K562 (cell line): ENCODE measurements at regions not wholly inside any gene's neighbourhood (a gene's known extent, or its start where the extent isn't known, plus 50 kb on each side); places are given as distances from the start of the nearest gene placed in this dataset.

Experiments
- ATAC-seq: fragments of 200-7000 bp; cut with Tn5 transposase; 3 replicates; pipeline ENCODE4 v1.9.1; 2020; ENCODE audit warnings: moderate library complexity
- BruUV-seq: library from RNA; stranded (reverse); fragments of 400-500 nt; replicated peaks from 2 replicates; lab custom pipeline; 2021; lab: Mats Ljungman, UMichigan
- CTCF ChIA-PET: fragments of 300-600 bp; formaldehyde crosslinking; extraction: SDS; loops from one replicate; lab custom pipeline; 2021; ENCODE audit warnings: low intra/inter-chr PET ratio; lab: Yijun Ruan, JAX
- POLR2A ChIA-PET: fragments of 300-600, 350-650 bp; sonication (Branson Sonifier 250); formaldehyde crosslinking; extraction: SDS; loops from one replicate; lab custom pipeline; 2021; ENCODE audit warnings: antibody characterized with exemption, inconsistent platforms; lab: Yijun Ruan, JAX
- DNase-seq, 4 experiments: peaks; one replicate each; pipeline versions ENCODE4 v3.0.0 to v3.0.0-alpha.2; 2011 to 2018; ENCODE audit warnings: low spot score in 3 of 4, mixed read lengths in 3 of 4; ENCODE audit errors: extremely low read depth in 1 of 4
- FAIRE-seq: peaks from 2 replicates; lab custom pipeline; 2011; peaks lifted over from hg19 to GRCh38; lab: Jason Lieb, UNC
- H2AFZ ChIP-seq: 2 replicates; pipeline ENCODE4 v1.6.0; 2011; ENCODE audit warnings: low read depth, low read length, control low read depth, inconsistent platforms
- H3K27ac ChIP-seq: fragments of 200-600 bp; 3 replicates; pipeline ENCODE4 v1.8.0; 2011; ENCODE audit warnings: low read depth, mild to moderate bottlenecking, control low read depth, inconsistent platforms, low read length, moderate library complexity, mixed read lengths; ENCODE audit errors: extremely low read depth
- H3K27me3 ChIP-seq, 2 experiments: fragments of 300-600 bp in 1 of 2; 2 replicates in 1 of 2; 3 replicates in 1 of 2; pipeline versions ENCODE4 v1.6.0 to v1.8.0; 2011; ENCODE audit warnings: inconsistent platforms in 2 of 2, low read length in 2 of 2, mild to moderate bottlenecking in 1 of 2, mixed read lengths in 1 of 2, moderate library complexity in 1 of 2; ENCODE audit not compliant: control insufficient read depth in 2 of 2, insufficient read depth in 2 of 2
- H3K36me3 ChIP-seq: fragments of 300-600 bp; 3 replicates; pipeline ENCODE4 v1.8.0; 2011; ENCODE audit warnings: mild to moderate bottlenecking, low read length, inconsistent platforms; ENCODE audit not compliant: control insufficient read depth, insufficient read depth
- H3K4me1 ChIP-seq, 2 experiments: fragments of 200-600 bp in 1 of 2; replicated peaks in 1 of 2; 2 replicates in 1 of 2; 3 replicates in 1 of 2; pipeline versions ENCODE4 v1.5.1 to v1.8.0; 2011; ENCODE audit warnings: inconsistent platforms in 2 of 2, low read length in 2 of 2, mild to moderate bottlenecking in 1 of 2, mixed read lengths in 1 of 2, moderate library complexity in 1 of 2; ENCODE audit not compliant: control insufficient read depth in 2 of 2, insufficient read depth in 2 of 2
- H3K4me2 ChIP-seq: 2 replicates; pipeline ENCODE4 v1.6.1; 2011; ENCODE audit warnings: low read length, control low read depth, inconsistent platforms, mixed read lengths; ENCODE audit not compliant: insufficient read depth
- H3K4me3 ChIP-seq: fragments of 200-600 bp; sonication (generic), shearing (Covaris generic); 2 replicates; pipeline ENCODE4 v1.5.1; 2016; ENCODE audit warnings: control low read depth, inconsistent platforms
- H3K79me2 ChIP-seq: fragments of 200-600 bp; 3 replicates; pipeline ENCODE4 v1.8.0; 2011; ENCODE audit warnings: low read length, inconsistent platforms; ENCODE audit not compliant: control insufficient read depth, insufficient read depth
- H3K9ac ChIP-seq, 2 experiments: 2 replicates each; pipeline versions ENCODE4 v1.6.0 to v1.6.1; 2011; ENCODE audit warnings: low read depth in 2 of 2, low read length in 2 of 2, control low read depth in 1 of 2, inconsistent platforms in 1 of 2, mild to moderate bottlenecking in 1 of 2, mixed read lengths in 1 of 2; ENCODE audit not compliant: insufficient read depth in 1 of 2
- H3K9me1 ChIP-seq: one replicate; pipeline ENCODE4 v1.6.0; 2011; ENCODE audit warnings: inconsistent platforms, mild to moderate bottlenecking, low read length, moderate library complexity; ENCODE audit not compliant: control insufficient read depth, insufficient read depth
- H3K9me3 ChIP-seq: replicated peaks from 2 replicates; pipeline ENCODE4 v1.5.1; 2011; ENCODE audit warnings: low read depth, low read length, inconsistent platforms; ENCODE audit not compliant: control insufficient read depth, insufficient read depth
- H4K20me1 ChIP-seq: replicated peaks from 2 replicates; pipeline ENCODE4 v1.6.1; 2011; ENCODE audit warnings: low read length, inconsistent platforms, mixed read lengths; ENCODE audit not compliant: control insufficient read depth, insufficient read depth
- FOXJ2 ChIP-seq: fragments of 200-800 bp; sonication (Bioruptor generic); IDR thresholded peaks from 2 replicates; pipeline ENCODE4 v1.6.1; 2016; ENCODE audit warnings: missing genetic modification characterization, missing compliant biosample characterization
- MCM3 ChIP-seq: fragments of 450-650 bp; IDR thresholded peaks from 2 replicates; pipeline ENCODE4 v1.6.1; 2016
- RAD21 ChIP-seq, 2 experiments: fragments of 250-450 bp in 1 of 2; fragments of 450-650 bp in 1 of 2; sonication (Bioruptor Pico) in 1 of 2; formaldehyde crosslinking in 1 of 2; IDR thresholded peaks in 1 of 2; conservative IDR thresholded peaks in 1 of 2; 2 replicates each; pipeline versions ENCODE4 v1.4.0 to v1.8.0; 2020 to 2022; ENCODE audit warnings: mild to moderate bottlenecking in 2 of 2, moderate library complexity in 1 of 2
- ZKSCAN3 ChIP-seq: fragments of 250-450 bp; sonication (Bioruptor Pico); IDR thresholded peaks from 2 replicates; pipeline ENCODE4 v1.4.0; 2020
- ZNF407 ChIP-seq: fragments of 450-650 bp; IDR thresholded peaks from 2 replicates; pipeline ENCODE4 v1.6.1; 2016; ENCODE audit warnings: low read depth
- ZNF449 ChIP-seq: fragments of 250-450 bp; sonication (Bioruptor Pico); IDR thresholded peaks from 2 replicates; pipeline ENCODE4 v1.8.0; 2022; ENCODE audit warnings: moderate library complexity, mild to moderate bottlenecking, inconsistent platforms
- WGBS: fragments of 100-300 bp; shearing (Covaris generic); methylation state at CpG from one replicate; pipeline ENCODE4 v1.1.6; 2016; ENCODE audit warnings: low coverage, mixed read lengths; ENCODE audit not compliant: insufficient coverage; ENCODE audit errors: missing lambda C conversion rate; 5-methylcytosine and 5-hydroxymethylcytosine counted together
- in situ Hi-C: fragments of 300-500 bp; cut with MboI; formaldehyde crosslinking; loops from 4 replicates; pipeline ENCODE4 v1.15.0; 2018; ENCODE audit warnings: inconsistent platforms, mixed read lengths
- intact Hi-C: fragments of 100-400 bp; cut with micrococcal nuclease; formaldehyde crosslinking; loops from 2 replicates; pipeline ENCODE4 v1.14.2; 2022

GRCh38 chr13:61685682-61686012, 270.0 kb upstream of the PCDH20 start:
- no TSS peak for BruUV-seq
- Histone ChIP-seq H3K4me3 (no peak overlapping the region), H2AFZ (no peak overlapping the region), H3K4me1 (no peaks in the 10 kb centered on the region), H3K9ac (no peak overlapping the region), H3K36me3 (no peaks in the 10 kb centered on the region), H3K27ac (no peak overlapping the region), H4K20me1 (no peaks in the 10 kb centered on the region), H3K79me2 (no peaks in the 10 kb centered on the region), H3K9me1 (no peaks in the 10 kb centered on the region), H3K9me3 (no peaks in the 10 kb centered on the region), H3K27me3 (no peaks in the 10 kb centered on the region), H3K4me2 (no peak overlapping the region)
- intact Hi-C loops (no loop called here), in situ Hi-C loops (no loop called here)
- FAIRE-seq (no peak), DNase-seq (peak in 1 of 4 experiments; percentile 2), ATAC-seq (no peak)
- TF ChIP-seq FOXJ2 = no peak
- no peak for TF ChIP-seq ZKSCAN3 (CRISPR knock-in tag)
- peak in 1 of 2 experiments; percentile 31; a peak in 2 of 4 replicates for TF ChIP-seq RAD21 (CRISPR knock-in tag; conservative IDR thresholded peaks at IDR 0.05 in 1 of 2, IDR thresholded peaks at IDR 0.05 in 1 of 2)
- ChIA-PET CTCF (no interaction called here), POLR2A (no interaction called here)
- 0% methylated on average over 2 of the region's 2 CpGs for WGBS

GRCh38 chr13:61684976-61685681, 269.5 kb upstream of the PCDH20 start:
- Histone ChIP-seq H3K9me1 (no peaks in the 10 kb centered on the region), H2AFZ (no peak overlapping the region), H3K79me2 (no peaks in the 10 kb centered on the region), H3K4me2 (no peak overlapping the region), H3K27me3 (no peaks in the 10 kb centered on the region), H3K9me3 (no peaks in the 10 kb centered on the region), H3K27ac (no peak overlapping the region), H3K36me3 (no peaks in the 10 kb centered on the region), H3K4me3 (no peak overlapping the region), H4K20me1 (no peaks in the 10 kb centered on the region), H3K4me1 (no peaks in the 10 kb centered on the region), H3K9ac (no peak overlapping the region)
- intact Hi-C loops (no loop called here), in situ Hi-C loops (no loop called here)
- BruUV-seq = no TSS peak
- DNase-seq = no peak
- ChIA-PET POLR2A (no interaction called here), CTCF (no interaction called here)
- WGBS = 0% methylated on average over 3 of the region's 4 CpGs
- no peak for ATAC-seq
- FAIRE-seq = no peak
- TF ChIP-seq ZNF407 = no peak
- no peak for TF ChIP-seq ZNF449 (CRISPR knock-in tag)
- TF ChIP-seq MCM3 = no peak
